Keratinocyte (primary cell): ENCODE measurements at regions not wholly inside any gene's neighbourhood (a gene's known extent, or its start where the extent isn't known, plus 50 kb on each side); places are given as distances from the start of the nearest gene placed in this dataset.

Experiments used
- DNase-seq: peaks from one replicate; pipeline ENCODE4 v3.0.0-alpha.2; 2011; ENCODE audit warnings: low read depth, missing footprints, low spot score
- FAIRE-seq: peaks from 2 replicates; lab custom pipeline; 2011; peaks lifted over from hg19 to GRCh38; lab: Jason Lieb, UNC
- H2AFZ ChIP-seq: 2 replicates; pipeline ENCODE4 v1.6.0; 2012; ENCODE audit warnings: low read length, control low read depth, inconsistent platforms; ENCODE audit not compliant: control insufficient read depth
- H3K27ac ChIP-seq: 2 replicates; pipeline ENCODE4 v1.5.1; 2011; ENCODE audit warnings: low read length; ENCODE audit not compliant: control insufficient read depth, insufficient read depth
- H3K27me3 ChIP-seq: 3 replicates; pipeline ENCODE4 v1.6.0; 2011; ENCODE audit warnings: low read length; ENCODE audit not compliant: control insufficient read depth, insufficient read depth; ENCODE audit errors: extremely low read depth
- H3K36me3 ChIP-seq, 2 experiments: 2 replicates in 1 of 2; 3 replicates in 1 of 2; pipeline ENCODE4 v1.5.1; 2011; ENCODE audit warnings: low read length in 2 of 2, mild to moderate bottlenecking in 1 of 2; ENCODE audit not compliant: control insufficient read depth in 2 of 2, insufficient read depth in 2 of 2; ENCODE audit errors: extremely low read depth in 1 of 2
- H3K4me1 ChIP-seq: 3 replicates; pipeline ENCODE4 v1.5.1; 2011; ENCODE audit warnings: low read length; ENCODE audit not compliant: control insufficient read depth, insufficient read depth; ENCODE audit errors: extremely low read depth
- H3K4me2 ChIP-seq: 3 replicates; pipeline ENCODE4 v1.6.0; 2011; ENCODE audit warnings: low read depth, low read length; ENCODE audit not compliant: control insufficient read depth, insufficient read depth; ENCODE audit errors: extremely low read depth
- H3K4me3 ChIP-seq, 3 experiments: fragments of 200-600 bp in 1 of 3; sonication (generic) in 1 of 3; 2 replicates in 2 of 3; 3 replicates in 1 of 3; pipeline ENCODE4 v1.5.1; 2011 to 2016; ENCODE audit warnings: low read length in 3 of 3, mild to moderate bottlenecking in 3 of 3, control low read depth in 2 of 3, inconsistent platforms in 1 of 3, low read depth in 1 of 3, mixed read lengths in 1 of 3, mixed run types in 1 of 3, moderate library complexity in 1 of 3; ENCODE audit not compliant: control insufficient read depth in 2 of 3, insufficient read depth in 2 of 3; ENCODE audit errors: extremely low read depth in 1 of 3
- H3K79me2 ChIP-seq: 2 replicates; pipeline ENCODE4 v1.6.0; 2012; ENCODE audit warnings: low read length; ENCODE audit not compliant: control insufficient read depth, insufficient read depth
- H3K9ac ChIP-seq: 3 replicates; pipeline ENCODE4 v1.6.0; 2011; ENCODE audit warnings: low read length; ENCODE audit not compliant: control insufficient read depth, insufficient read depth; ENCODE audit errors: extremely low read depth
- H3K9me1 ChIP-seq: 3 replicates; pipeline ENCODE4 v1.6.0; 2011; ENCODE audit warnings: low read length; ENCODE audit not compliant: control insufficient read depth, insufficient read depth; ENCODE audit errors: extremely low read depth
- H3K9me3 ChIP-seq: 2 replicates; pipeline ENCODE4 v1.5.1; 2012; ENCODE audit warnings: low read depth, low read length; ENCODE audit not compliant: control insufficient read depth
- H4K20me1 ChIP-seq: 3 replicates; pipeline ENCODE4 v1.6.0; 2011; ENCODE audit warnings: low read length; ENCODE audit not compliant: control insufficient read depth, insufficient read depth; ENCODE audit errors: extremely low read depth
- EZH2 ChIP-seq: IDR thresholded peaks from one replicate; pipeline ENCODE4 v1.6.1; 2012; ENCODE audit warnings: inconsistent platforms, mild to moderate bottlenecking, low read length, moderate library complexity
- dilution Hi-C: fragments of 300-500 bp; cut with MboI; formaldehyde crosslinking; loops from one replicate; pipeline ENCODE4 v1.7.0; 2020; ENCODE audit warnings: low sequenced_read_pairs; ENCODE audit not compliant: extremely low pct_ligation_motif_present
- TF ChIP-seq, protein P1 (sequence below), 3 experiments: IDR thresholded peaks in 1 of 3; conservative IDR thresholded peaks in 1 of 3; optimal IDR thresholded peaks in 1 of 3; 2 replicates in 2 of 3; 3 replicates in 1 of 3; pipeline versions ENCODE3 to v1.5.1; 2011; ENCODE audit warnings: low read length in 3 of 3, mild to moderate bottlenecking in 3 of 3, moderate library complexity in 2 of 3, control low read depth in 1 of 3, inconsistent platforms in 1 of 3; ENCODE audit not compliant: insufficient read depth in 2 of 3; ENCODE audit errors: extremely low read depth in 1 of 3

- DNase-seq (no peak), FAIRE-seq (no peak)
- H3K36me3 ChIP-seq = no peaks in the 10 kb centered on the region
- H3K9me3 ChIP-seq = no peaks in the 10 kb centered on the region
- dilution Hi-C loops = no loop called here
- no peaks in the 10 kb centered on the region for H3K27me3 ChIP-seq
- no peak overlapping the region for H2AFZ ChIP-seq
- H3K27ac ChIP-seq = no peak overlapping the region
- TF ChIP-seq, protein P1, sequence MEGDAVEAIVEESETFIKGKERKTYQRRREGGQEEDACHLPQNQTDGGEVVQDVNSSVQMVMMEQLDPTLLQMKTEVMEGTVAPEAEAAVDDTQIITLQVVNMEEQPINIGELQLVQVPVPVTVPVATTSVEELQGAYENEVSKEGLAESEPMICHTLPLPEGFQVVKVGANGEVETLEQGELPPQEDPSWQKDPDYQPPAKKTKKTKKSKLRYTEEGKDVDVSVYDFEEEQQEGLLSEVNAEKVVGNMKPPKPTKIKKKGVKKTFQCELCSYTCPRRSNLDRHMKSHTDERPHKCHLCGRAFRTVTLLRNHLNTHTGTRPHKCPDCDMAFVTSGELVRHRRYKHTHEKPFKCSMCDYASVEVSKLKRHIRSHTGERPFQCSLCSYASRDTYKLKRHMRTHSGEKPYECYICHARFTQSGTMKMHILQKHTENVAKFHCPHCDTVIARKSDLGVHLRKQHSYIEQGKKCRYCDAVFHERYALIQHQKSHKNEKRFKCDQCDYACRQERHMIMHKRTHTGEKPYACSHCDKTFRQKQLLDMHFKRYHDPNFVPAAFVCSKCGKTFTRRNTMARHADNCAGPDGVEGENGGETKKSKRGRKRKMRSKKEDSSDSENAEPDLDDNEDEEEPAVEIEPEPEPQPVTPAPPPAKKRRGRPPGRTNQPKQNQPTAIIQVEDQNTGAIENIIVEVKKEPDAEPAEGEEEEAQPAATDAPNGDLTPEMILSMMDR (optimal IDR thresholded peaks at IDR 0.05 in 1 of 3, IDR thresholded peaks at IDR 0.05 in 1 of 3, conservative IDR thresholded peaks at IDR 0.05 in 1 of 3; ENCODE audit: extremely low read depth in 1 of 3, insufficient read depth in 2 of 3, low read length in 3 of 3) = no peak
- no peak for TF ChIP-seq EZH2
- H3K9ac ChIP-seq = no peak overlapping the region
- H3K4me2 ChIP-seq = no peak overlapping the region
- H3K9me1 ChIP-seq = no peaks in the 10 kb centered on the region
- no peaks in the 10 kb centered on the region for H3K79me2 ChIP-seq
- H3K4me1 ChIP-seq = no peaks in the 10 kb centered on the region
- H4K20me1 ChIP-seq = no peaks in the 10 kb centered on the region
- no peak overlapping the region for H3K4me3 ChIP-seq
Measured at GRCh38 chr13:78228211-78228610, 309.6 kb upstream of the EDNRB start.

DNA sequence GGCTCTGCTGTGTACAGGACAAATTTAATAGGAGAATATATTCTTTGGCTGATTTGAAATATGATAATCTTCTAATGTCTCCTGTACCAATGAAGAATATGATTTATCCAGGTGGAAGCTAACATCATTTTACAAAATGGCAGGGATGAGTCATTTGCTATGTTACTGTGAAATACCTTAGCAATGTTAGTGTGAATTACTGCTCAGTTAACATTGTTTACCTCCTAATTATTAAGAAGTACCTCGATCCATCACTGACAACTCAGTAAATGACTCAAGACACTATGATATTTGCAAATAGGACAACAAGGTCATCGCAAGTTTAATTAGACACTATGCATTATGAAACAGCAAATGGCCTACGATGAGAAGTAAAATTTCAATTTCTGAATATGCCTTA is 309.1 kb upstream of the EDNRB start:
- Histone ChIP-seq H3K27me3 (no peaks in the 10 kb centered on the region), H3K4me3 (no peak overlapping the region), H3K36me3 (no peaks in the 10 kb centered on the region), H3K9ac (no peak overlapping the region), H2AFZ (no peak overlapping the region), H3K9me1 (no peaks in the 10 kb centered on the region), H3K9me3 (no peaks in the 10 kb centered on the region), H3K4me2 (no peak overlapping the region), H3K27ac (no peak overlapping the region), H4K20me1 (no peaks in the 10 kb centered on the region), H3K4me1 (no peaks in the 10 kb centered on the region), H3K79me2 (no peaks in the 10 kb centered on the region)
- DNase-seq (no peak), FAIRE-seq (no peak)
- TF ChIP-seq, protein P1 (optimal IDR thresholded peaks at IDR 0.05 in 1 of 3, IDR thresholded peaks at IDR 0.05 in 1 of 3, conservative IDR thresholded peaks at IDR 0.05 in 1 of 3; ENCODE audit: extremely low read depth in 1 of 3, insufficient read depth in 2 of 3, low read length in 3 of 3) = no peak
- no peak for TF ChIP-seq EZH2
- dilution Hi-C loops = no loop called here
